ENCODE measurements at regions not wholly inside any gene's neighbourhood (a gene's known extent, or its start where the extent isn't known, plus 50 kb on each side); places are given as distances from the start of the nearest gene placed in this dataset.

DNA sequence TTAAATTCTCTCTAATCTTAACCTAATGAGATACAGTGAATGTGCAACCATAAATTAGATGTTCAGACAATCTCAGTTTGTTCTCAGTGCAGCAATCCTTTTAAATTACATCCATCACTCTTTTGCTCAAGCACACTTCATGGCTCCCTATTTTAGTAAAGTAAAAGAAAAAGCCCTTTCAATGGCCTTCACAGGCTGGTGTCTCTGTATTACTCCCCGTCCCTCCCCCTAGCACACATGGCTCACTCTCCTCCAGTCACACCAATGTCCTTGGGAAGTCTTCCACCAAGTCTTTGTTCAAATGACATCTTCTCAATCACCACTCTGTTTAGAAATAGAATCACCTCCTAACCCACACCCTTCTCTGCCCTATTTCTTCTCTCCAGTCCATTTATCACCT lies 60.3 kb upstream of the RGS7 start:
- Histone ChIP-seq H4K91ac (ENCODE audit: low read depth, low read length) (no peak overlapping the region), H3K36me3 (ENCODE audit: control insufficient read depth in 1 of 2, insufficient read depth in 2 of 2, low read length in 2 of 2) (no peaks in the 10 kb centered on the region), H3K27ac (ENCODE audit: low read depth, low read length) (no peak overlapping the region), H4K12ac (ENCODE audit: low read depth, low read length) (no peak overlapping the region), H3K27me3 (ENCODE audit: insufficient read depth, low read length) (no peaks in the 10 kb centered on the region), H3K4me2 (ENCODE audit: low read length) (no peak overlapping the region), H3K4ac (ENCODE audit: low read depth, low read length) (no peak overlapping the region), H3K79me1 (ENCODE audit: low read length) (no peaks in the 10 kb centered on the region), H3K4me1 (ENCODE audit: control insufficient read depth in 1 of 2, insufficient read depth in 2 of 2, low read length in 2 of 2) (peaks cover 7 to 9% of the 10 kb centered on the region in 2 experiments), H3K9me3 (ENCODE audit: insufficient read depth, low read depth, low read length) (no peaks in the 10 kb centered on the region), H4K8ac (ENCODE audit: low read depth, low read length) (no peak overlapping the region), H3K9ac (ENCODE audit: low read length) (no peak overlapping the region), H3K14ac (ENCODE audit: low read length) (no peak overlapping the region), H3K23ac (ENCODE audit: low read length) (no peak overlapping the region), H2AFZ (ENCODE audit: insufficient read depth, low read length, poor library complexity) (no peak overlapping the region), H2BK12ac (ENCODE audit: low read length) (no peak overlapping the region), H2BK120ac (ENCODE audit: insufficient read depth, low read length, poor library complexity) (no peak overlapping the region), H2AK5ac (ENCODE audit: low read length) (no peak overlapping the region), H2BK5ac (ENCODE audit: low read depth, low read length, poor library complexity) (no peak overlapping the region), H3K18ac (ENCODE audit: low read length) (no peak overlapping the region), H3K79me2 (ENCODE audit: control insufficient read depth, insufficient read depth, low read length, poor library complexity) (no peaks in the 10 kb centered on the region), H3K4me3 (ENCODE audit: low read depth, low read length) (no peak overlapping the region)
- DNase-seq, result no peak
- no CpG with 5 or more reads among the region's 1 CpG for WGBS (ENCODE audit: extremely low coverage, insufficient coverage, insufficient read length)

DNA sequence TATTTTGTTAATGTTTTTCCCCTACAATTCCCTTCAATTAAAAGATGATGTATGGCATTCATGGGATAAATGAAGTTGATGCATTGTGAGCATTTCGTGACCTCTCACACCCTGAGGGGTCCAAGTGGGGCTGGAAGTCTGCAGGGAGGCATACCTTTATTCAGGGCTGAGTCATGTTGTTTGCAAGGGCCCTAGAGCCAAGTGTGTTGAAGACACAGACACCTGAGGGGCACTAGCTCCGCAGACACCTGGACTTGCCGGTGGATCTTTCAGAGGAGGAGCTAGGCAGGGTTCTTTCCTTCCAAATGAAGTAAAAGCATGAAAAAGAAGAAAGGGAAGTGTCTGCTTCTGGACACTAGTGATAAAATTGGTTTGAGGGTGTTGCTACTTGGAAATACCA lies 57.0 kb upstream of the RGS7 start:
- WGBS (ENCODE audit: extremely low coverage, insufficient coverage, insufficient read length), result no CpG with 5 or more reads among the region's 3 CpGs
- Histone ChIP-seq H2AK5ac (ENCODE audit: low read length) (no peak overlapping the region), H3K4me3 (ENCODE audit: low read depth, low read length) (no peak overlapping the region), H2AFZ (ENCODE audit: insufficient read depth, low read length, poor library complexity) (no peak overlapping the region), H2BK5ac (ENCODE audit: low read depth, low read length, poor library complexity) (no peak overlapping the region), H2BK12ac (ENCODE audit: low read length) (no peak overlapping the region), H3K79me1 (ENCODE audit: low read length) (no peaks in the 10 kb centered on the region), H3K27me3 (ENCODE audit: insufficient read depth, low read length) (no peaks in the 10 kb centered on the region), H4K91ac (ENCODE audit: low read depth, low read length) (no peak overlapping the region), H4K8ac (ENCODE audit: low read depth, low read length) (no peak overlapping the region), H4K12ac (ENCODE audit: low read depth, low read length) (no peak overlapping the region), H3K79me2 (ENCODE audit: control insufficient read depth, insufficient read depth, low read length, poor library complexity) (no peaks in the 10 kb centered on the region), H3K9me3 (ENCODE audit: insufficient read depth, low read depth, low read length) (no peaks in the 10 kb centered on the region), H3K4me2 (ENCODE audit: low read length) (no peak overlapping the region), H3K18ac (ENCODE audit: low read length) (no peak overlapping the region), H3K14ac (ENCODE audit: low read length) (no peak overlapping the region), H3K9ac (ENCODE audit: low read length) (no peak overlapping the region), H3K27ac (ENCODE audit: low read depth, low read length) (no peak overlapping the region), H3K23ac (ENCODE audit: low read length) (no peak overlapping the region), H3K4me1 (ENCODE audit: control insufficient read depth in 1 of 2, insufficient read depth in 2 of 2, low read length in 2 of 2) (peaks cover 5 to 10% of the 10 kb centered on the region in 2 experiments), H3K4ac (ENCODE audit: low read depth, low read length) (no peak overlapping the region), H2BK120ac (ENCODE audit: insufficient read depth, low read length, poor library complexity) (no peak overlapping the region), H3K36me3 (ENCODE audit: control insufficient read depth in 1 of 2, insufficient read depth in 2 of 2, low read length in 2 of 2) (no peaks in the 10 kb centered on the region)
- no peak for DNase-seq

DNA sequence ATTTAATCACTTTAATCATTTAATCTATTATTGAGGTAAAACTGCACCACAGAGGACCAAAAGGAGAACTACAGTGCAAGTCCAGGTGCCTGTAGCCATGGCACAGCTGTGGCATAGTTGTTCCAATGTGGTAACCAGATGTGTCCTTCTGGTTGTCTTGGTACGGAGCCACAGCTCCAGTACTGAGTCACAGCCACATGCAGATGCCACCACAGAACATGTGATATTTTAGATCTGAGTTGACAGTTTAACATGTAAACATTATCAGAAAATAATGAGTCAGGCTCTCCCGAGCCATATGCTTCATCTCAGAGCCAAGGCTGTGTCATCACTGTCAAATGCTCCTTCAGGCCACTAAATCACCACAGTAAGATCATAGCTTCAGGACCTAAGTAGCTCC lies 56.4 kb upstream of the RGS7 start:
- no peak for DNase-seq
- Histone ChIP-seq H3K36me3 (ENCODE audit: control insufficient read depth in 1 of 2, insufficient read depth in 2 of 2, low read length in 2 of 2) (no peaks in the 10 kb centered on the region), H4K12ac (ENCODE audit: low read depth, low read length) (no peak overlapping the region), H2BK5ac (ENCODE audit: low read depth, low read length, poor library complexity) (no peak overlapping the region), H3K27me3 (ENCODE audit: insufficient read depth, low read length) (no peaks in the 10 kb centered on the region), H3K4me1 (ENCODE audit: control insufficient read depth in 1 of 2, insufficient read depth in 2 of 2, low read length in 2 of 2) (peaks cover 3 to 8% of the 10 kb centered on the region in 2 experiments), H4K8ac (ENCODE audit: low read depth, low read length) (no peak overlapping the region), H3K23ac (ENCODE audit: low read length) (no peak overlapping the region), H2BK120ac (ENCODE audit: insufficient read depth, low read length, poor library complexity) (no peak overlapping the region), H3K9ac (ENCODE audit: low read length) (no peak overlapping the region), H4K91ac (ENCODE audit: low read depth, low read length) (no peak overlapping the region), H3K4me3 (ENCODE audit: low read depth, low read length) (no peak overlapping the region), H2AK5ac (ENCODE audit: low read length) (no peak overlapping the region), H3K4me2 (ENCODE audit: low read length) (no peak overlapping the region), H3K18ac (ENCODE audit: low read length) (no peak overlapping the region), H3K79me1 (ENCODE audit: low read length) (no peaks in the 10 kb centered on the region), H3K79me2 (ENCODE audit: control insufficient read depth, insufficient read depth, low read length, poor library complexity) (no peaks in the 10 kb centered on the region), H2AFZ (ENCODE audit: insufficient read depth, low read length, poor library complexity) (no peak overlapping the region), H2BK12ac (ENCODE audit: low read length) (no peak overlapping the region), H3K27ac (ENCODE audit: low read depth, low read length) (no peak overlapping the region), H3K4ac (ENCODE audit: low read depth, low read length) (no peak overlapping the region), H3K14ac (ENCODE audit: low read length) (no peak overlapping the region), H3K9me3 (ENCODE audit: insufficient read depth, low read depth, low read length) (no peaks in the 10 kb centered on the region)
- no CpG with 5 or more reads among the region's 2 CpGs for WGBS (ENCODE audit: extremely low coverage, insufficient coverage, insufficient read length)

DNA sequence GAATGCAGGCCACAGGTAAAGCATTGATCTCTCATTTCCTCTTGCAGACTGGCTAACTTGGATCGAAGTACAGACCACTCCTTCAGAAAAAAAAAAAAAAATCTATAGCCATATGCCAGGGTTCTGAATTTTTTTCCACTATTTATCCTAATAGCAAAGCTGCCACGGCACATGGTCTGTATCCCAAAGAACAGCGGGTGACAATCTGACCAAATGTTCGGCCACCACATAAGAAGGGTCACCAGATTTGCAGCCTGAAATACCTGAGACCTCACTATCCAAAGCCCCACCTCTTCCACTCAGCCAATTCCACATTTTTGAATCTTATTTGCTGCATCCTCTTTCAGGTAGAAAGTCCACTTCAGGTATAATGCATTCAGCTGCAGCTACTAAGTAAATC lies 55.6 kb upstream of the RGS7 start:
- no peak overlapping the region for H3K4me2 ChIP-seq (ENCODE audit: low read length)
- no peak overlapping the region for H4K12ac ChIP-seq (ENCODE audit: low read depth, low read length)
- H3K4me1 ChIP-seq (ENCODE audit: control insufficient read depth in 1 of 2, insufficient read depth in 2 of 2, low read length in 2 of 2), result peaks cover 0 to 3% of the 10 kb centered on the region in 2 experiments
- H3K79me1 ChIP-seq (ENCODE audit: low read length), result no peaks in the 10 kb centered on the region
- no peak overlapping the region for H3K4me3 ChIP-seq (ENCODE audit: low read depth, low read length)
- no peak overlapping the region for H3K23ac ChIP-seq (ENCODE audit: low read length)
- no peak overlapping the region for H3K4ac ChIP-seq (ENCODE audit: low read depth, low read length)
- no peaks in the 10 kb centered on the region for H3K36me3 ChIP-seq (ENCODE audit: control insufficient read depth in 1 of 2, insufficient read depth in 2 of 2, low read length in 2 of 2)
- no CpG with 5 or more reads among the region's 4 CpGs for WGBS (ENCODE audit: extremely low coverage, insufficient coverage, insufficient read length)
- H4K91ac ChIP-seq (ENCODE audit: low read depth, low read length), result no peak overlapping the region
- no peak overlapping the region for H2BK12ac ChIP-seq (ENCODE audit: low read length)
- no peak overlapping the region for H2AFZ ChIP-seq (ENCODE audit: insufficient read depth, low read length, poor library complexity)
- H2BK5ac ChIP-seq (ENCODE audit: low read depth, low read length, poor library complexity), result no peak overlapping the region
- H4K8ac ChIP-seq (ENCODE audit: low read depth, low read length), result no peak overlapping the region
- H3K18ac ChIP-seq (ENCODE audit: low read length), result no peak overlapping the region
- H3K14ac ChIP-seq (ENCODE audit: low read length), result no peak overlapping the region
- H2BK120ac ChIP-seq (ENCODE audit: insufficient read depth, low read length, poor library complexity), result no peak overlapping the region
- no peak overlapping the region for H2AK5ac ChIP-seq (ENCODE audit: low read length)
- no peaks in the 10 kb centered on the region for H3K9me3 ChIP-seq (ENCODE audit: insufficient read depth, low read depth, low read length)
- no peak overlapping the region for H3K9ac ChIP-seq (ENCODE audit: low read length)
- H3K79me2 ChIP-seq (ENCODE audit: control insufficient read depth, insufficient read depth, low read length, poor library complexity), result no peaks in the 10 kb centered on the region
- no peak overlapping the region for H3K27ac ChIP-seq (ENCODE audit: low read depth, low read length)
- no peaks in the 10 kb centered on the region for H3K27me3 ChIP-seq (ENCODE audit: insufficient read depth, low read length)
- DNase-seq, result no peak

Data from trophoblast cell (in vitro differentiated cells and primary cell).